CD14-positive monocyte (primary cell): ENCODE measurements at regions not wholly inside any gene's neighbourhood (a gene's known extent, or its start where the extent isn't known, plus 50 kb on each side); places are given as distances from the start of the nearest gene placed in this dataset.

Source experiments
- DNase-seq, 3 donors: peaks; one replicate each; pipeline ENCODE4 v3.0.0-alpha.2; 2011 to 2022
- H2AFZ ChIP-seq: 2 replicates; pipeline ENCODE4 v1.6.0; 2012; ENCODE audit warnings: mild to moderate bottlenecking, low read depth, low read length, inconsistent platforms; ENCODE audit not compliant: insufficient read depth, poor library complexity, severe bottlenecking
- H3K27ac ChIP-seq, 2 donors: 1 replicate in 1 of 2; 2 replicates in 1 of 2; pipeline ENCODE4 v1.5.1; 2012 to 2013; ENCODE audit warnings: low read length in 2 of 2, control low read depth in 1 of 2, inconsistent platforms in 1 of 2, low read depth in 1 of 2, mild to moderate bottlenecking in 1 of 2
- H3K27me3 ChIP-seq, 2 donors: one replicate each; pipeline versions ENCODE4 v1.6.0 to v1.6.1; 2011 to 2013; ENCODE audit warnings: low read length in 2 of 2; ENCODE audit not compliant: control insufficient read depth in 2 of 2, insufficient read depth in 2 of 2
- H3K36me3 ChIP-seq, 2 donors: replicated peaks in 1 of 2; 1 replicate in 1 of 2; 2 replicates in 1 of 2; pipeline versions ENCODE4 v1.5.1 to v1.6.1; 2012 to 2013; ENCODE audit warnings: low read length in 2 of 2, control low read depth in 1 of 2, inconsistent platforms in 1 of 2, mild to moderate bottlenecking in 1 of 2; ENCODE audit not compliant: insufficient read depth in 2 of 2, control insufficient read depth in 1 of 2
- H3K4me1 ChIP-seq, 2 donors: 1 replicate in 1 of 2; 2 replicates in 1 of 2; pipeline versions ENCODE4 v1.5.1 to v1.6.1; 2012 to 2013; ENCODE audit warnings: low read length in 2 of 2, control low read depth in 1 of 2, inconsistent platforms in 1 of 2, mild to moderate bottlenecking in 1 of 2, moderate library complexity in 1 of 2; ENCODE audit not compliant: insufficient read depth in 2 of 2, control insufficient read depth in 1 of 2
- H3K4me2 ChIP-seq: replicated peaks from 2 replicates; pipeline ENCODE3; 2012; ENCODE audit warnings: low read length, moderate library complexity, mild to moderate bottlenecking; ENCODE audit not compliant: poor library complexity, severe bottlenecking; ENCODE audit errors: extremely low read depth
- H3K4me3 ChIP-seq, 3 experiments: fragments of 200-600 bp in 1 of 3; sonication (generic) in 1 of 3; replicated peaks in 1 of 3; 1 replicate in 2 of 3; 2 replicates in 1 of 3; pipeline ENCODE4 v1.5.1; 2011 to 2013; ENCODE audit warnings: low read length in 3 of 3, mild to moderate bottlenecking in 3 of 3, control low read depth in 2 of 3, low read depth in 2 of 3, inconsistent platforms in 1 of 3, moderate library complexity in 1 of 3
- H3K79me2 ChIP-seq: 2 replicates; pipeline ENCODE4 v1.6.0; 2012; ENCODE audit warnings: mild to moderate bottlenecking, control low read depth, inconsistent platforms, low read length, moderate library complexity; ENCODE audit not compliant: insufficient read depth
- H3K9ac ChIP-seq: 2 replicates; pipeline ENCODE4 v1.6.0; 2017; ENCODE audit warnings: low read length, mild to moderate bottlenecking; ENCODE audit not compliant: insufficient read depth, poor library complexity, severe bottlenecking
- H3K9me3 ChIP-seq, 2 donors: replicated peaks in 1 of 2; 1 replicate in 1 of 2; 2 replicates in 1 of 2; pipeline versions ENCODE4 v1.5.1 to v1.6.1; 2012 to 2013; ENCODE audit warnings: low read length in 2 of 2, control low read depth in 1 of 2; ENCODE audit not compliant: control insufficient read depth in 1 of 2, insufficient read depth in 1 of 2
- H4K20me1 ChIP-seq: 2 replicates; pipeline ENCODE4 v1.6.0; 2012; ENCODE audit warnings: mild to moderate bottlenecking, low read length, control low read depth, moderate library complexity; ENCODE audit not compliant: insufficient read depth
- H3K27ac Mint-ChIP-seq, 7 donors: one replicate each; pipeline ENCODE4 v1.8.0; 2020; ENCODE audit warnings: mild to moderate bottlenecking in 7 of 7, mixed read lengths in 7 of 7, moderate library complexity in 6 of 7, inconsistent platforms in 2 of 7
- H3K27me3 Mint-ChIP-seq, 3 donors: one replicate each; pipeline ENCODE4 v1.8.0; 2021 to 2022; ENCODE audit warnings: low read depth in 3 of 3, mild to moderate bottlenecking in 3 of 3, mixed read lengths in 3 of 3, moderate library complexity in 3 of 3, inconsistent platforms in 1 of 3
- H3K36me3 Mint-ChIP-seq, 2 donors: one replicate each; pipeline ENCODE4 v1.8.0; 2020; ENCODE audit warnings: mixed read lengths in 2 of 2, inconsistent platforms in 1 of 2, mild to moderate bottlenecking in 1 of 2
- H3K4me1 Mint-ChIP-seq: one replicate; pipeline ENCODE4 v1.8.0; 2020; ENCODE audit warnings: mild to moderate bottlenecking, mixed read lengths
- H3K4me3 Mint-ChIP-seq, 2 donors: one replicate each; pipeline ENCODE4 v1.8.0; 2020; ENCODE audit warnings: mild to moderate bottlenecking in 2 of 2, mixed read lengths in 2 of 2, moderate library complexity in 1 of 2
- H3K9me3 Mint-ChIP-seq, 7 donors: one replicate each; pipeline ENCODE4 v1.8.0; 2020 to 2022; ENCODE audit warnings: mixed read lengths in 7 of 7, mild to moderate bottlenecking in 6 of 7, moderate library complexity in 6 of 7, inconsistent platforms in 2 of 7
- CTCF ChIP-seq: fragments of 200-600 bp; IDR thresholded peaks from one replicate; pipeline ENCODE4 v1.8.0; 2022; ENCODE audit warnings: antibody characterized with exemption, mild to moderate bottlenecking
- WGBS: methylation state at CpG from one replicate; pipeline ENCODE4 v1.1.5; 2013; ENCODE audit warnings: missing lambda C conversion rate; ENCODE audit not compliant: insufficient coverage; 5-methylcytosine and 5-hydroxymethylcytosine counted together
- intact Hi-C, 2 donors: fragments of 100-400 bp; cut with micrococcal nuclease; formaldehyde crosslinking; loops; one replicate each; pipeline versions ENCODE4 v1.15.0 to v1.15.1; 2023

GRCh38 chr18:38290229-38290628 lies 724.6 kb upstream of the CELF4 start:
- Histone ChIP-seq H3K27me3 (no peaks in the 10 kb centered on the region), H3K4me3 (no peak overlapping the region), H4K20me1 (no peaks in the 10 kb centered on the region), H3K4me1 (no peaks in the 10 kb centered on the region), H3K36me3 (no peaks in the 10 kb centered on the region), H3K4me2 (no peak overlapping the region), H2AFZ (no peak overlapping the region), H3K9ac (no peak overlapping the region), H3K79me2 (no peaks in the 10 kb centered on the region), H3K27ac (no peak overlapping the region), H3K9me3 (no peaks in the 10 kb centered on the region)
- Mint-ChIP-seq H3K9me3 (peaks cover 0 to 5% (median 2%) of the 10 kb centered on the region in 7 donors), H3K4me3 (no peak overlapping the region), H3K27me3 (no peaks in the 10 kb centered on the region), H3K4me1 (no peaks in the 10 kb centered on the region), H3K27ac (no peak overlapping the region), H3K36me3 (no peaks in the 10 kb centered on the region)
- TF ChIP-seq CTCF: no peak
- intact Hi-C loops: no loop called here
- WGBS: no CpG with 5 or more reads among the region's 1 CpG
- no peak for DNase-seq

- TF ChIP-seq CTCF: no peak
- peaks cover 0 to 18% (median 9%) of the 10 kb centered on the region in 7 donors for H3K9me3 Mint-ChIP-seq
- WGBS: 75% methylated on average over 2 of the region's 3 CpGs
Observed at GRCh38 chr18:38284972-38285371, 719.4 kb upstream of the CELF4 start.

More at GRCh38 chr18:38284972-38285371, 719.4 kb upstream of the CELF4 start:
- no peaks in the 10 kb centered on the region for H4K20me1 ChIP-seq
- H3K4me3 Mint-ChIP-seq: no peak overlapping the region
- peak overlapping the region in 1 of 7 donors; percentile 13 for H3K27ac Mint-ChIP-seq
- no peaks in the 10 kb centered on the region for H3K36me3 Mint-ChIP-seq
- no peaks in the 10 kb centered on the region for H3K79me2 ChIP-seq
- H3K4me2 ChIP-seq: no peak overlapping the region
- H2AFZ ChIP-seq: no peak overlapping the region
- DNase-seq: no peak
- H3K4me3 ChIP-seq: no peak overlapping the region
- intact Hi-C loops: no loop called here
- H3K4me1 Mint-ChIP-seq: no peaks in the 10 kb centered on the region
- no peak overlapping the region for H3K27ac ChIP-seq
- H3K36me3 ChIP-seq: no peaks in the 10 kb centered on the region
- H3K4me1 ChIP-seq: no peaks in the 10 kb centered on the region
- H3K9me3 ChIP-seq: peaks cover 0 to 3% of the 10 kb centered on the region in 2 donors
- H3K9ac ChIP-seq: no peak overlapping the region
- peaks cover 0 to 2% (median 0%) of the 10 kb centered on the region in 3 donors for H3K27me3 Mint-ChIP-seq
- H3K27me3 ChIP-seq: no peaks in the 10 kb centered on the region
